K562 (cell line): ENCODE measurements at regions not wholly inside any gene's neighbourhood (a gene's known extent, or its start where the extent isn't known, plus 50 kb on each side); places are given as distances from the start of the nearest gene placed in this dataset.

ENCODE experiments used
- ATAC-seq: fragments of 200-7000 bp; cut with Tn5 transposase; 3 replicates; pipeline ENCODE4 v1.9.1; 2020; ENCODE audit warnings: moderate library complexity
- BruUV-seq: library from RNA; stranded (reverse); fragments of 400-500 nt; replicated peaks from 2 replicates; lab custom pipeline; 2021; lab: Mats Ljungman, UMichigan
- CTCF ChIA-PET: fragments of 300-600 bp; formaldehyde crosslinking; extraction: SDS; loops from one replicate; lab custom pipeline; 2021; ENCODE audit warnings: low intra/inter-chr PET ratio; lab: Yijun Ruan, JAX
- POLR2A ChIA-PET: fragments of 300-600, 350-650 bp; sonication (Branson Sonifier 250); formaldehyde crosslinking; extraction: SDS; loops from one replicate; lab custom pipeline; 2021; ENCODE audit warnings: antibody characterized with exemption, inconsistent platforms; lab: Yijun Ruan, JAX
- DNase-seq, 4 experiments: peaks; one replicate each; pipeline versions ENCODE4 v3.0.0 to v3.0.0-alpha.2; 2011 to 2018; ENCODE audit warnings: low spot score in 3 of 4, mixed read lengths in 3 of 4; ENCODE audit errors: extremely low read depth in 1 of 4
- FAIRE-seq: peaks from 2 replicates; lab custom pipeline; 2011; peaks lifted over from hg19 to GRCh38; lab: Jason Lieb, UNC
- H2AFZ ChIP-seq: 2 replicates; pipeline ENCODE4 v1.6.0; 2011; ENCODE audit warnings: low read depth, low read length, control low read depth, inconsistent platforms
- H3K27ac ChIP-seq: fragments of 200-600 bp; 3 replicates; pipeline ENCODE4 v1.8.0; 2011; ENCODE audit warnings: low read depth, mild to moderate bottlenecking, control low read depth, inconsistent platforms, low read length, moderate library complexity, mixed read lengths; ENCODE audit errors: extremely low read depth
- H3K27me3 ChIP-seq, 2 experiments: fragments of 300-600 bp in 1 of 2; 2 replicates in 1 of 2; 3 replicates in 1 of 2; pipeline versions ENCODE4 v1.6.0 to v1.8.0; 2011; ENCODE audit warnings: inconsistent platforms in 2 of 2, low read length in 2 of 2, mild to moderate bottlenecking in 1 of 2, mixed read lengths in 1 of 2, moderate library complexity in 1 of 2; ENCODE audit not compliant: control insufficient read depth in 2 of 2, insufficient read depth in 2 of 2
- H3K36me3 ChIP-seq: fragments of 300-600 bp; 3 replicates; pipeline ENCODE4 v1.8.0; 2011; ENCODE audit warnings: mild to moderate bottlenecking, low read length, inconsistent platforms; ENCODE audit not compliant: control insufficient read depth, insufficient read depth
- H3K4me1 ChIP-seq, 2 experiments: fragments of 200-600 bp in 1 of 2; replicated peaks in 1 of 2; 2 replicates in 1 of 2; 3 replicates in 1 of 2; pipeline versions ENCODE4 v1.5.1 to v1.8.0; 2011; ENCODE audit warnings: inconsistent platforms in 2 of 2, low read length in 2 of 2, mild to moderate bottlenecking in 1 of 2, mixed read lengths in 1 of 2, moderate library complexity in 1 of 2; ENCODE audit not compliant: control insufficient read depth in 2 of 2, insufficient read depth in 2 of 2
- H3K4me2 ChIP-seq: 2 replicates; pipeline ENCODE4 v1.6.1; 2011; ENCODE audit warnings: low read length, control low read depth, inconsistent platforms, mixed read lengths; ENCODE audit not compliant: insufficient read depth
- H3K4me3 ChIP-seq: fragments of 200-600 bp; sonication (generic), shearing (Covaris generic); 2 replicates; pipeline ENCODE4 v1.5.1; 2016; ENCODE audit warnings: control low read depth, inconsistent platforms
- H3K79me2 ChIP-seq: fragments of 200-600 bp; 3 replicates; pipeline ENCODE4 v1.8.0; 2011; ENCODE audit warnings: low read length, inconsistent platforms; ENCODE audit not compliant: control insufficient read depth, insufficient read depth
- H3K9ac ChIP-seq, 2 experiments: 2 replicates each; pipeline versions ENCODE4 v1.6.0 to v1.6.1; 2011; ENCODE audit warnings: low read depth in 2 of 2, low read length in 2 of 2, control low read depth in 1 of 2, inconsistent platforms in 1 of 2, mild to moderate bottlenecking in 1 of 2, mixed read lengths in 1 of 2; ENCODE audit not compliant: insufficient read depth in 1 of 2
- H3K9me1 ChIP-seq: one replicate; pipeline ENCODE4 v1.6.0; 2011; ENCODE audit warnings: inconsistent platforms, mild to moderate bottlenecking, low read length, moderate library complexity; ENCODE audit not compliant: control insufficient read depth, insufficient read depth
- H3K9me3 ChIP-seq: replicated peaks from 2 replicates; pipeline ENCODE4 v1.5.1; 2011; ENCODE audit warnings: low read depth, low read length, inconsistent platforms; ENCODE audit not compliant: control insufficient read depth, insufficient read depth
- H4K20me1 ChIP-seq: replicated peaks from 2 replicates; pipeline ENCODE4 v1.6.1; 2011; ENCODE audit warnings: low read length, inconsistent platforms, mixed read lengths; ENCODE audit not compliant: control insufficient read depth, insufficient read depth
- BRF1 ChIP-seq: IDR thresholded peaks from 3 replicates; pipeline ENCODE4 v1.6.1; 2011; ENCODE audit warnings: borderline replicate concordance, mild to moderate bottlenecking; ENCODE audit not compliant: insufficient read length; ENCODE audit errors: extremely low read depth
- EWSR1 ChIP-seq: fragments of 450-650 bp; IDR thresholded peaks from 2 replicates; pipeline ENCODE4 v1.6.1; 2018; ENCODE audit warnings: borderline replicate concordance, mild to moderate bottlenecking, low read depth, moderate library complexity; ENCODE audit not compliant: partially characterized antibody
- GABPB2 ChIP-seq: fragments of 250-450 bp; sonication (Bioruptor Pico); conservative IDR thresholded peaks from 2 replicates; pipeline ENCODE4 v1.5.1; 2021; ENCODE audit warnings: mild to moderate bottlenecking
- MAFG ChIP-seq: fragments of 450-650 bp; conservative IDR thresholded peaks from 2 replicates; pipeline ENCODE4 v1.6.1; 2016; ENCODE audit warnings: missing genetic modification characterization, missing compliant biosample characterization
- PTTG1 ChIP-seq: fragments of 450-650 bp; IDR thresholded peaks from 2 replicates; pipeline ENCODE4 v1.6.1; 2016; ENCODE audit warnings: low read depth, mild to moderate bottlenecking, missing genetic modification characterization, missing compliant biosample characterization
- SAP30 ChIP-seq: fragments of 200-600 bp; sonication (generic); IDR thresholded peaks from 2 replicates; pipeline ENCODE4 v1.6.1; 2012; ENCODE audit warnings: borderline replicate concordance, low read depth, mild to moderate bottlenecking, moderate library complexity, low read length, control low read depth, inconsistent platforms; ENCODE audit not compliant: insufficient read depth, poor library complexity, severe bottlenecking
- THRAP3 ChIP-seq: fragments of 450-650 bp; IDR thresholded peaks from 2 replicates; pipeline ENCODE4 v1.6.1; 2016; ENCODE audit warnings: mild to moderate bottlenecking, inconsistent platforms, borderline replicate concordance
- ZNF212 ChIP-seq: fragments of 450-650 bp; formaldehyde crosslinking; IDR thresholded peaks from 2 replicates; pipeline ENCODE4 v1.4.0; 2020; ENCODE audit warnings: mild to moderate bottlenecking
- ZNF445 ChIP-seq: fragments of 250-450 bp; sonication (Bioruptor Pico); IDR thresholded peaks from 2 replicates; pipeline ENCODE4 v1.4.0; 2020; ENCODE audit warnings: low read depth, mild to moderate bottlenecking, moderate library complexity
- WGBS: fragments of 100-300 bp; shearing (Covaris generic); methylation state at CpG from one replicate; pipeline ENCODE4 v1.1.6; 2016; ENCODE audit warnings: low coverage, mixed read lengths; ENCODE audit not compliant: insufficient coverage; ENCODE audit errors: missing lambda C conversion rate; 5-methylcytosine and 5-hydroxymethylcytosine counted together
- in situ Hi-C: fragments of 300-500 bp; cut with MboI; formaldehyde crosslinking; loops from 4 replicates; pipeline ENCODE4 v1.15.0; 2018; ENCODE audit warnings: inconsistent platforms, mixed read lengths
- intact Hi-C: fragments of 100-400 bp; cut with micrococcal nuclease; formaldehyde crosslinking; loops from 2 replicates; pipeline ENCODE4 v1.14.2; 2022

DNA sequence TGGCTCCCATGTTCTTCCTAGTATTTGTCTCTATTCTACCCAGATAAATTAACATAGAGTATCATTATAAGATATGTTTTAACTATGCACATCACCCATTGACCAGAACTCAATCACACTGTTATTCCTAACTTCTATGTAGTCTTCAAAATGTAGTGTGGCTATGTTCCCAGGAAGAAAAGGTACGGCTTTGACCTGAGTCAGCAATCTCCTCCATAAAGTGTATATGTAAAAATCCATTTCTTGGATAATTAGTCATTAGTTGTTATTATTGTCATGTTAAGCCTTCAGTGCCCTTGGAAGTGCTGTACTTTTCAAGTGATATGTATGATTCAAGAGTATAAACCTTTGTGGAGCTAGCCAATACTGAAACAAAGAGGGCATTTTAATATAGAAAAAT is 444.0 kb upstream of the ZWINT start:
- ChIA-PET POLR2A (interaction anchor here (0.6 kb wide), 1 partner anchor 696 kb away, joined by 3 read pairs; no protein-coding TSS in a partner anchor), CTCF (no interaction called here)
- intact Hi-C loops (no loop called here), in situ Hi-C loops (no loop called here)
- DNase-seq = no peak
- Histone ChIP-seq H3K27me3 (no peaks in the 10 kb centered on the region), H3K9me3 (no peaks in the 10 kb centered on the region; the same call in 1 of the 2 replicates), H2AFZ (no peak overlapping the region), H3K4me1 (no peaks in the 10 kb centered on the region), H3K4me2 (no peak overlapping the region), H3K27ac (no peak overlapping the region), H3K79me2 (no peaks in the 10 kb centered on the region), H4K20me1 (no peaks in the 10 kb centered on the region), H3K36me3 (no peaks in the 10 kb centered on the region), H3K9ac (no peak overlapping the region), H3K4me3 (no peak overlapping the region), H3K9me1 (no peaks in the 10 kb centered on the region)
- WGBS = 0% methylated on average over 1 of the region's 1 CpG
- no peak for FAIRE-seq
- no peak for ATAC-seq
- no TSS peak for BruUV-seq
- TF ChIP-seq PTTG1 (tag) (no peak), THRAP3 (no peak), BRF1 (no peak), ZNF212 (CRISPR knock-in tag) (no peak), SAP30 (no peak), GABPB2 (no peak), ZNF445 (CRISPR knock-in tag) (no peak), MAFG (tag) (0 out of 2 replicates have a peak, but pooled peaks have one; percentile 7), EWSR1 (no peak)
